ENCODE measurements at regions not wholly inside any gene's neighbourhood (a gene's known extent, or its start where the extent isn't known, plus 50 kb on each side); places are given as distances from the start of the nearest gene placed in this dataset.
A peak's percentile ranks its signal among the peaks of the same experiment; 100 is the strongest.

- intact Hi-C loops (cut with micrococcal nuclease; ENCODE audit: unreplicated experiment) = loop anchor here (5.0 kb wide), 1 partner anchor 345 kb away; no protein-coding TSS in a partner anchor
- ChIA-PET CTCF (no interaction called here), POLR2A (no interaction called here)
- H3K36me3 ChIP-seq (ENCODE audit: control insufficient read depth, insufficient read depth, low read length) = no peaks in the 10 kb centered on the region
- TF ChIP-seq, protein P1, sequence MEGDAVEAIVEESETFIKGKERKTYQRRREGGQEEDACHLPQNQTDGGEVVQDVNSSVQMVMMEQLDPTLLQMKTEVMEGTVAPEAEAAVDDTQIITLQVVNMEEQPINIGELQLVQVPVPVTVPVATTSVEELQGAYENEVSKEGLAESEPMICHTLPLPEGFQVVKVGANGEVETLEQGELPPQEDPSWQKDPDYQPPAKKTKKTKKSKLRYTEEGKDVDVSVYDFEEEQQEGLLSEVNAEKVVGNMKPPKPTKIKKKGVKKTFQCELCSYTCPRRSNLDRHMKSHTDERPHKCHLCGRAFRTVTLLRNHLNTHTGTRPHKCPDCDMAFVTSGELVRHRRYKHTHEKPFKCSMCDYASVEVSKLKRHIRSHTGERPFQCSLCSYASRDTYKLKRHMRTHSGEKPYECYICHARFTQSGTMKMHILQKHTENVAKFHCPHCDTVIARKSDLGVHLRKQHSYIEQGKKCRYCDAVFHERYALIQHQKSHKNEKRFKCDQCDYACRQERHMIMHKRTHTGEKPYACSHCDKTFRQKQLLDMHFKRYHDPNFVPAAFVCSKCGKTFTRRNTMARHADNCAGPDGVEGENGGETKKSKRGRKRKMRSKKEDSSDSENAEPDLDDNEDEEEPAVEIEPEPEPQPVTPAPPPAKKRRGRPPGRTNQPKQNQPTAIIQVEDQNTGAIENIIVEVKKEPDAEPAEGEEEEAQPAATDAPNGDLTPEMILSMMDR (IDR thresholded peaks at IDR 0.05; ENCODE audit: insufficient read depth in 1 of 2, low read depth in 1 of 2, low read length in 1 of 2, severe bottlenecking in 1 of 2, unreplicated experiment in 1 of 2) = no peak
- DNase-seq = no peak
- 0 out of 2 replicates have a peak, but pooled peaks cover 5% of the 10 kb centered on the region for H3K9me3 ChIP-seq
- Mint-ChIP-seq H3K36me3 (ENCODE audit: insufficient read depth, unreplicated experiment) (peaks cover 2% of the 10 kb centered on the region), H3K27me3 (ENCODE audit: insufficient read depth, unreplicated experiment) (no peaks in the 10 kb centered on the region), H3K9me3 (ENCODE audit: unreplicated experiment) (peaks cover 10% of the 10 kb centered on the region), H3K4me3 (ENCODE audit: unreplicated experiment) (no peak overlapping the region), H3K4me1 (ENCODE audit: low read depth, unreplicated experiment) (peaks cover 33% of the 10 kb centered on the region), H3K27ac (ENCODE audit: unreplicated experiment) (peak overlapping the region; percentile 49)
- H3K4me1 ChIP-seq = peaks cover 58% of the 10 kb centered on the region
- no peak overlapping the region for H3K4me3 ChIP-seq (ENCODE audit: low read depth, low read length)
- BruUV-seq (replicated peaks) = no TSS peak
- H3K27me3 ChIP-seq (replicated peaks; ENCODE audit: control insufficient read depth, insufficient read depth, low read length) = no peaks in the 10 kb centered on the region
These were observed 410.3 kb upstream of the TBL1XR1 start for GRCh38 chr3:177607589-177607988.

DNA sequence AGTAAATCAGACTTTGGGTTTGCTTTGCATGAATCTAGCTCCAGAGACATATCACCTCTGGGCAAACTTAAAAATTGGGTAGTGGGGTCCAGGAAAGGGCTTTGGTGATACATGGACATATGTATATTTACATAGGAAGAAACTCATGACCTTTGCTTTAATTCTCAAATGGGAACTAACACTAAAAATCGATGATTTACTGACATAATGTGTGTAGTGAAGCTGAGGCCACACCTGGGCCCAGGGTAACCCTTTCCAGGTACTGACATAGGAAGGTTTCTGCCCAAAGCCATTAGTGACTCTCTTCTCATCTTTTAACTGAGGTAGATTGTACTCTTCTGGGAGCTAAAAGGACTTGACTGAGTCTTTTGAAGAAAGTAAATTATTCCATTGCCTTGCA, 411.2 kb upstream of the TBL1XR1 start:
- Mint-ChIP-seq H3K4me3 (ENCODE audit: unreplicated experiment) (no peak overlapping the region), H3K9me3 (ENCODE audit: unreplicated experiment) (peaks cover 10% of the 10 kb centered on the region), H3K36me3 (ENCODE audit: insufficient read depth, unreplicated experiment) (no peaks in the 10 kb centered on the region), H3K27ac (ENCODE audit: unreplicated experiment) (no peak overlapping the region), H3K4me1 (ENCODE audit: low read depth, unreplicated experiment) (peaks cover 24% of the 10 kb centered on the region), H3K27me3 (ENCODE audit: insufficient read depth, unreplicated experiment) (no peaks in the 10 kb centered on the region)
- H3K36me3 ChIP-seq (ENCODE audit: control insufficient read depth, insufficient read depth, low read length) = no peaks in the 10 kb centered on the region
- POLR2A ChIA-PET = no interaction called here
- peaks cover 50% of the 10 kb centered on the region for H3K4me1 ChIP-seq
- TF ChIP-seq, protein P1 (IDR thresholded peaks at IDR 0.05; ENCODE audit: insufficient read depth in 1 of 2, low read depth in 1 of 2, low read length in 1 of 2, severe bottlenecking in 1 of 2, unreplicated experiment in 1 of 2) = no peak
- BruUV-seq (replicated peaks) = no TSS peak
- no peaks in the 10 kb centered on the region for H3K27me3 ChIP-seq (replicated peaks; ENCODE audit: control insufficient read depth, insufficient read depth, low read length)
- 0 out of 2 replicates have a peak, but pooled peaks cover 5% of the 10 kb centered on the region for H3K9me3 ChIP-seq
- no peak overlapping the region for H3K4me3 ChIP-seq (ENCODE audit: low read depth, low read length)
- intact Hi-C loops (cut with micrococcal nuclease; ENCODE audit: unreplicated experiment) = loop anchor here (5.0 kb wide), 1 partner anchor 346 kb away; no protein-coding TSS in a partner anchor
- no peak for DNase-seq
- CTCF ChIA-PET = no interaction called here

GRCh38 chr3:177609613-177610012, 412.3 kb upstream of the TBL1XR1 start:
- no peaks in the 10 kb centered on the region for H3K27me3 Mint-ChIP-seq (ENCODE audit: insufficient read depth, unreplicated experiment)
- Histone ChIP-seq H3K4me1 (peaks cover 41% of the 10 kb centered on the region), H3K36me3 (ENCODE audit: control insufficient read depth, insufficient read depth, low read length) (no peaks in the 10 kb centered on the region), H3K27me3 (replicated peaks; ENCODE audit: control insufficient read depth, insufficient read depth, low read length) (no peaks in the 10 kb centered on the region), H3K9me3 (0 out of 2 replicates have a peak, but pooled peaks cover 5% of the 10 kb centered on the region), H3K4me3 (ENCODE audit: low read depth, low read length) (no peak overlapping the region)
- no peak overlapping the region for H3K4me3 Mint-ChIP-seq (ENCODE audit: unreplicated experiment)
- BruUV-seq (replicated peaks) = no TSS peak
- CTCF ChIA-PET = no interaction called here
- intact Hi-C loops (cut with micrococcal nuclease; ENCODE audit: unreplicated experiment) = loop anchor here (5.0 kb wide), 1 partner anchor 347 kb away; no protein-coding TSS in a partner anchor
- peak overlapping the region; percentile 6 for H3K27ac Mint-ChIP-seq (ENCODE audit: unreplicated experiment)
- peaks cover 8% of the 10 kb centered on the region for H3K9me3 Mint-ChIP-seq (ENCODE audit: unreplicated experiment)
- H3K4me1 Mint-ChIP-seq (ENCODE audit: low read depth, unreplicated experiment) = peaks cover 23% of the 10 kb centered on the region
- H3K36me3 Mint-ChIP-seq (ENCODE audit: insufficient read depth, unreplicated experiment) = no peaks in the 10 kb centered on the region
- DNase-seq = no peak
- TF ChIP-seq, protein P1 (IDR thresholded peaks at IDR 0.05; ENCODE audit: insufficient read depth in 1 of 2, low read depth in 1 of 2, low read length in 1 of 2, severe bottlenecking in 1 of 2, unreplicated experiment in 1 of 2) = no peak
- POLR2A ChIA-PET = no interaction called here

Measured in Caco-2 (cell line).